GM12891 (cell line): ENCODE measurements at regions not wholly inside any gene's neighbourhood (a gene's known extent, or its start where the extent isn't known, plus 50 kb on each side); places are given as distances from the start of the nearest gene placed in this dataset.

ENCODE experiments used
- POLR2A ChIP-seq: IDR thresholded peaks from 2 replicates; pipeline ENCODE4 v1.6.1; 2011; ENCODE audit warnings: low read depth, low read length, control low read depth
- POLR2AphosphoS5 ChIP-seq: IDR thresholded peaks from 2 replicates; pipeline ENCODE4 v1.6.1; 2011; ENCODE audit warnings: low read depth, low read length, control low read depth
- TAF1 ChIP-seq: IDR thresholded peaks from 2 replicates; pipeline ENCODE4 v1.6.1; 2011; ENCODE audit warnings: low read depth, low read length, control low read depth

DNA sequence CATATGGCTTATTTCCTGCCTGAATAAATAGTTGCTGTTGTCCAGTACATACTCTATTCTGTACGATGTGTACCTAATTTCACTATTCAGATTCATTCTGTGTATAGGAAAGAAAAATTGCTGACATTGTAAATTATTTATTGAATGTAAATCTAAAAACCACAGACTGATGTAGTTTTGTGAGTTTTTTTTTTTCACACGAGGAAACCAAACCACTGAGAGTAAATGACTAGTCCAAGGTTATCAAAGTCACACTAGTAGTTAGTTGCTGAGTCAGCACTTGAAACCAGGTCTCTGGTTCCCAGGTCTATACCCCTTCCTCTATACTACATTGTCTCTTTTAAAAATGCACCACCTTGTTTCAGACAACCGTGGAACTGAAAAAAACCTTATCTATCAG, 298.3 kb upstream of the DIAPH2 start:
- no peak for TF ChIP-seq POLR2A
- TF ChIP-seq POLR2AphosphoS5: no peak
- no peak for TF ChIP-seq TAF1
